GM12878 (cell line): ENCODE measurements at regions not wholly inside any gene's neighbourhood (a gene's known extent, or its start where the extent isn't known, plus 50 kb on each side); places are given as distances from the start of the nearest gene placed in this dataset.

Experiments
- ATAC-seq: fragments of 200-7000 bp; cut with Tn5 transposase; 3 replicates; pipeline ENCODE4 v1.9.1; 2020; ENCODE audit warnings: mild to moderate bottlenecking, moderate library complexity
- BruUV-seq: library from RNA; stranded (reverse); fragments of 400-500 nt; replicated peaks from 2 replicates; lab custom pipeline; 2021; lab: Mats Ljungman, UMichigan
- CTCF ChIA-PET: fragments of 300-600 bp; sonication (Branson Sonifier 250); formaldehyde crosslinking; extraction: SDS; loops from one replicate; lab custom pipeline; 2021; ENCODE audit warnings: inconsistent platforms; lab: Yijun Ruan, JAX
- POLR2A ChIA-PET: fragments of 350-600 bp; formaldehyde crosslinking; extraction: SDS; loops from one replicate; lab custom pipeline; 2021; ENCODE audit warnings: inconsistent platforms; lab: Charles Lee
- RAD21 ChIA-PET: fragments of 300-600 bp; sonication (Branson Sonifier 250); formaldehyde crosslinking; loops from one replicate; lab custom pipeline; 2023; ENCODE audit warnings: antibody characterized with exemption; ENCODE audit not compliant: unreplicated experiment; lab: Charles Lee
- SMC1A ChIA-PET: fragments of 300-600 bp; sonication (Branson Sonifier 250); formaldehyde crosslinking; loops from one replicate; lab custom pipeline; 2023; ENCODE audit not compliant: unreplicated experiment, uncharacterized antibody; lab: Charles Lee
- DNase-seq: peaks from one replicate; pipeline ENCODE4 v3.0.0-alpha.2; 2011; ENCODE audit warnings: low read depth, low spot score
- FAIRE-seq: peaks from 3 replicates; lab custom pipeline; 2011; peaks lifted over from hg19 to GRCh38; lab: Jason Lieb, UNC
- H2AFZ ChIP-seq: 2 replicates; pipeline ENCODE4 v1.6.0; 2011; ENCODE audit warnings: low read depth, low read length, control low read depth; ENCODE audit not compliant: control insufficient read depth
- H3K27ac ChIP-seq: 2 replicates; pipeline ENCODE4 v1.5.1; 2011; ENCODE audit warnings: control low read depth; ENCODE audit not compliant: control insufficient read depth, insufficient read depth
- H3K27me3 ChIP-seq, 2 experiments: replicated peaks in 1 of 2; 2 replicates each; pipeline versions ENCODE4 v1.6.0 to v1.6.1; 2011; ENCODE audit warnings: low read length in 1 of 2; ENCODE audit not compliant: control insufficient read depth in 2 of 2, insufficient read depth in 2 of 2
- H3K36me3 ChIP-seq, 2 experiments: 2 replicates each; pipeline ENCODE4 v1.5.1; 2011; ENCODE audit warnings: low read length in 1 of 2; ENCODE audit not compliant: control insufficient read depth in 2 of 2, insufficient read depth in 2 of 2
- H3K4me1 ChIP-seq: 2 replicates; pipeline ENCODE4 v1.6.1; 2011; ENCODE audit warnings: mild to moderate bottlenecking, low read length, moderate library complexity, mixed read lengths; ENCODE audit not compliant: control insufficient read depth, insufficient read depth
- H3K4me2 ChIP-seq: 2 replicates; pipeline ENCODE4 v1.6.0; 2011; ENCODE audit warnings: control low read depth; ENCODE audit not compliant: control insufficient read depth, insufficient read depth
- H3K4me3 ChIP-seq: fragments of 200-600 bp; sonication (generic); 2 replicates; pipeline ENCODE4 v1.5.1; 2016
- H3K79me2 ChIP-seq: 2 replicates; pipeline ENCODE4 v1.6.0; 2011; ENCODE audit warnings: low read length; ENCODE audit not compliant: control insufficient read depth, insufficient read depth
- H3K9ac ChIP-seq: 2 replicates; pipeline ENCODE4 v1.8.0; 2011; ENCODE audit warnings: low read length, control low read depth, mixed read lengths; ENCODE audit not compliant: control insufficient read depth, insufficient read depth
- H3K9me3 ChIP-seq: replicated peaks from 3 replicates; pipeline ENCODE4 v1.5.1; 2011; ENCODE audit warnings: mild to moderate bottlenecking, low read length; ENCODE audit not compliant: control insufficient read depth, insufficient read depth
- H4K20me1 ChIP-seq: 2 replicates; pipeline ENCODE4 v1.6.0; 2011; ENCODE audit not compliant: control insufficient read depth, insufficient read depth
- CBX5 ChIP-seq: sonication (generic); IDR thresholded peaks from 2 replicates; pipeline ENCODE4 v1.6.1; 2016; ENCODE audit warnings: low read depth, moderate library complexity, mild to moderate bottlenecking, inconsistent platforms
- CEBPB ChIP-seq, 2 experiments: fragments of 150-350 bp in 1 of 2; IDR thresholded peaks; 2 replicates each; pipeline ENCODE4 v1.6.1; 2012 to 2014; ENCODE audit warnings: low read depth in 2 of 2, low read length in 2 of 2, borderline replicate concordance in 1 of 2, inconsistent platforms in 1 of 2
- EGR1 ChIP-seq, 2 experiments: IDR thresholded peaks; 1 replicate in 1 of 2; 2 replicates in 1 of 2; pipeline ENCODE4 v1.6.1; 2011 to 2012; ENCODE audit warnings: low read depth in 2 of 2, low read length in 2 of 2, borderline replicate concordance in 1 of 2, mild to moderate bottlenecking in 1 of 2, moderate library complexity in 1 of 2
- FOXM1 ChIP-seq: IDR thresholded peaks from 2 replicates; pipeline ENCODE4 v1.6.1; 2012; ENCODE audit warnings: low read depth, mild to moderate bottlenecking, inconsistent platforms, low read length, moderate library complexity
- IKZF1 ChIP-seq: fragments of 450-650 bp; conservative IDR thresholded peaks from 2 replicates; pipeline ENCODE4 v1.6.1; 2017; ENCODE audit warnings: antibody characterized with exemption, mild to moderate bottlenecking
- MLLT1 ChIP-seq: fragments of 450-650 bp; IDR thresholded peaks from 2 replicates; pipeline ENCODE4 v1.6.1; 2016; ENCODE audit warnings: mild to moderate bottlenecking
- NFIC ChIP-seq: IDR thresholded peaks from 2 replicates; pipeline ENCODE4 v1.6.1; 2012; ENCODE audit warnings: low read depth, mild to moderate bottlenecking, inconsistent platforms, low read length, moderate library complexity
- NFYA ChIP-seq: IDR thresholded peaks from 2 replicates; pipeline ENCODE4 v1.6.1; 2011; ENCODE audit warnings: low read depth, mild to moderate bottlenecking, low read length, improper control_type of control experiment, borderline replicate concordance
- PML ChIP-seq: IDR thresholded peaks from 2 replicates; pipeline ENCODE4 v1.6.1; 2012; ENCODE audit warnings: low read length, inconsistent platforms
- REST ChIP-seq: IDR thresholded peaks from 2 replicates; pipeline ENCODE4 v1.6.1; 2012; ENCODE audit warnings: mild to moderate bottlenecking, low read depth, low read length
- SIN3A ChIP-seq: IDR thresholded peaks from 2 replicates; pipeline ENCODE4 v1.6.1; 2012; ENCODE audit warnings: low read depth, low read length, improper control_type of control experiment
- SMC3 ChIP-seq: IDR thresholded peaks from 2 replicates; pipeline ENCODE4 v1.6.1; 2011; ENCODE audit warnings: low read length, improper control_type of control experiment, borderline replicate concordance
- TCF3 ChIP-seq: IDR thresholded peaks from 2 replicates; pipeline ENCODE4 v1.6.1; 2012; ENCODE audit warnings: low read depth, mild to moderate bottlenecking, low read length, borderline replicate concordance; ENCODE audit not compliant: insufficient read depth
- USF1 ChIP-seq: IDR thresholded peaks from 2 replicates; pipeline ENCODE4 v1.6.1; 2011; ENCODE audit warnings: borderline replicate concordance, low read depth, mild to moderate bottlenecking, moderate library complexity, mixed read lengths, low read length; ENCODE audit not compliant: insufficient read depth; ENCODE audit errors: extremely low read length
- ZNF217 ChIP-seq: fragments of 450-650 bp; IDR thresholded peaks from 2 replicates; pipeline ENCODE4 v1.6.1; 2017; ENCODE audit warnings: antibody characterized with exemption, mild to moderate bottlenecking
- ZNF24 ChIP-seq: fragments of 450-650 bp; IDR thresholded peaks from 2 replicates; pipeline ENCODE4 v1.6.1; 2017; ENCODE audit warnings: antibody characterized with exemption, mild to moderate bottlenecking
- ZZZ3 ChIP-seq: IDR thresholded peaks from 2 replicates; pipeline ENCODE4 v1.6.1; 2011; ENCODE audit warnings: low read depth; ENCODE audit not compliant: control insufficient read depth, insufficient read length
- WGBS: methylation state at CpG from one replicate; pipeline ENCODE4 v1.1.6; 2016; ENCODE audit warnings: low lambda C conversion rate; ENCODE audit not compliant: insufficient replicate concordance, insufficient coverage; ENCODE audit errors: missing lambda C conversion rate; 5-methylcytosine and 5-hydroxymethylcytosine counted together
- in situ Hi-C: fragments of 300-500 bp; cut with MboI; formaldehyde crosslinking; loops from 9 replicates; pipeline ENCODE4 v1.14.3; 2018; ENCODE audit warnings: mixed read lengths
- intact Hi-C: fragments of 100-400 bp; cut with micrococcal nuclease; formaldehyde crosslinking; loops from one replicate; pipeline ENCODE4 v1.14.2; 2022; ENCODE audit not compliant: unreplicated experiment

DNA sequence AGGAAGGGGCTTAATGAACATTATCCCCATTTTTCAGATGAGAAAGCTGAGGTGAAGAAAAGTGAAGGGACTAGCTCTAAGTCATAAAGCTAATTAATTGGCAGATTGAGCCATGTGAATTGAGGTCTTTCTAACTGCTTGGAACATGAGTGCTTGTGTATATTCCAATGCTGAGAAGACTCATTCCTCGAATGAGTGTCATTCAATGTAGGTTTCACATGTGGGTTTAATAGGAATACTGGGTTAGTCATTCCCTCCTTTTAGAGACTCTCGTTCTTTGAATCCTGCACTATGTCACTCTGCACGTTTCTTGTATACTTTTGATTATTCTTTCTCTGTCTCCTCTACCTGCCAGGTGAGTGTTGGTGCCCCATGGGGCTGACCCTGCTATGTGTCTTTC lies 218.2 kb downstream of the HRH4 start:
- SMC1A ChIA-PET, result no interaction called here
- FAIRE-seq (no peak), DNase-seq (no peak), ATAC-seq (no peak)
- Histone ChIP-seq H3K27ac (no peak overlapping the region), H2AFZ (no peak overlapping the region), H4K20me1 (no peaks in the 10 kb centered on the region), H3K4me2 (no peak overlapping the region), H3K79me2 (no peaks in the 10 kb centered on the region), H3K9ac (no peak overlapping the region), H3K4me3 (no peak overlapping the region), H3K36me3 (no peaks in the 10 kb centered on the region), H3K9me3 (no peaks in the 10 kb centered on the region), H3K4me1 (no peaks in the 10 kb centered on the region), H3K27me3 (peaks cover 0 to 3% of the 10 kb centered on the region in 2 experiments; a peak in 1 of 4 replicates)
- intact Hi-C loops, result no loop called here
- WGBS, result 0% methylated on average over 3 of the region's 3 CpGs
- TF ChIP-seq EGR1 (IDR thresholded peaks at IDR 0.05; ENCODE audit: borderline replicate concordance in 1 of 2, low read depth in 2 of 2, low read length in 2 of 2) (no peak), CEBPB (IDR thresholded peaks at IDR 0.05; ENCODE audit: borderline replicate concordance in 1 of 2, low read depth in 2 of 2, low read length in 2 of 2) (no peak), NFYA (no peak), CBX5 (no peak), NFIC (no peak), USF1 (no peak), IKZF1 (no peak), ZZZ3 (no peak), ZNF24 (no peak), SMC3 (no peak), PML (no peak), TCF3 (no peak), REST (no peak), FOXM1 (no peak), SIN3A (no peak), MLLT1 (no peak), ZNF217 (no peak)
- RAD21 ChIA-PET, result no interaction called here
- CTCF ChIA-PET, result interaction anchor here (0.6 to 1.8 kb wide), 2 partner anchors 10 to 48 kb away, joined by 4 read pairs; no protein-coding TSS in a partner anchor
- POLR2A ChIA-PET, result interaction anchor here (0.6 kb wide), 1 partner anchor 1414 kb away, joined by 5 read pairs; no protein-coding TSS in a partner anchor
- in situ Hi-C loops, result no loop called here
- no TSS peak for BruUV-seq
